ENCODE measurements at regions not wholly inside any gene's neighbourhood (a gene's known extent, or its start where the extent isn't known, plus 50 kb on each side); places are given as distances from the start of the nearest gene placed in this dataset.

DNA sequence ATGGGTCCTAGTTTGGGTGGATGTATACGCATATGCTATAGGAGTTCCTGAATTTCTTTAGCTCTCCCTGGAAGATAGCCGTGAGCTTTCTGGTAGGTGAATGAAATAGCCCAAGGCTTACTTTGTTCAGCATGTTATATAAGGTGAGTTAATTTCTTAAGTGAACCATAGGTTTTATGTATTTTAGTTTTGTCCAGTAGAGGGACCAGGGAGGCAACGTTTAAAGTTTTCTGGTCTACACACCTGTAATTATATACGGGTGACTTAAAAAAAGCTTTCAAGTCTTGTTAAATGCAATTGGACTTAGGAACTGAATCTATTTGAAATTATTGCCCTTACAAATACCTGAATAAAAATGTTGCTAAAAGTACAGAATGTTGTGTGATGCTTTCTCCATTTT lies 402.5 kb upstream of the DDX18 start:
- 53 to 54% methylated on average over 4 of the region's 4 CpGs for WGBS, 2 donors

GRCh38 chr2:117432746-117433145 lies 381.7 kb upstream of the DDX18 start:
- Histone ChIP-seq H3K27me3 (ENCODE audit: control insufficient read depth in 1 of 2, insufficient read depth in 2 of 2, low read length in 1 of 2) (no peaks in the 10 kb centered on the region), H3K36me3 (ENCODE audit: control insufficient read depth in 1 of 2, insufficient read depth in 2 of 2, low read length in 1 of 2) (no peaks in the 10 kb centered on the region), H3K4me1 (ENCODE audit: control insufficient read depth in 1 of 2, insufficient read depth in 2 of 2, low read length in 2 of 2) (no peaks in the 10 kb centered on the region), H3K4me3 (ENCODE audit: low read length in 2 of 2) (no peak overlapping the region), H3K27ac (ENCODE audit: low read depth in 1 of 2, low read length in 2 of 2) (no peak overlapping the region), H3K9me3 (ENCODE audit: control insufficient read depth, low read length) (peaks cover 1% of the 10 kb centered on the region)
- no peak for DNase-seq
- intact Hi-C loops (cut with DNase I): no loop called here
- WGBS, 2 donors: 57 to 63% methylated on average over 4 of the region's 4 CpGs
- no peak for ATAC-seq (ENCODE audit: low FRiP score)

More for the DNA sequence above, 402.5 kb upstream of the DDX18 start:
- ATAC-seq (ENCODE audit: low FRiP score): no peak
- no peak overlapping the region for H3K27ac ChIP-seq (ENCODE audit: low read depth in 1 of 2, low read length in 2 of 2)
- H3K4me3 ChIP-seq (ENCODE audit: low read length in 2 of 2): no peak overlapping the region
- no peaks in the 10 kb centered on the region for H3K36me3 ChIP-seq (ENCODE audit: control insufficient read depth in 1 of 2, insufficient read depth in 2 of 2, low read length in 1 of 2)
- no peak for DNase-seq
- intact Hi-C loops (cut with DNase I): no loop called here
- H3K4me1 ChIP-seq (ENCODE audit: control insufficient read depth in 1 of 2, insufficient read depth in 2 of 2, low read length in 2 of 2): no peaks in the 10 kb centered on the region
- H3K27me3 ChIP-seq (ENCODE audit: control insufficient read depth in 1 of 2, insufficient read depth in 2 of 2, low read length in 1 of 2): no peaks in the 10 kb centered on the region
- no peaks in the 10 kb centered on the region for H3K9me3 ChIP-seq (ENCODE audit: control insufficient read depth, low read length)

- Histone ChIP-seq H3K4me3 (ENCODE audit: low read length in 2 of 2) (no peak overlapping the region), H3K27ac (ENCODE audit: low read depth in 1 of 2, low read length in 2 of 2) (no peak overlapping the region), H3K27me3 (ENCODE audit: control insufficient read depth in 1 of 2, insufficient read depth in 2 of 2, low read length in 1 of 2) (no peaks in the 10 kb centered on the region), H3K36me3 (ENCODE audit: control insufficient read depth in 1 of 2, insufficient read depth in 2 of 2, low read length in 1 of 2) (no peaks in the 10 kb centered on the region), H3K4me1 (ENCODE audit: control insufficient read depth in 1 of 2, insufficient read depth in 2 of 2, low read length in 2 of 2) (no peaks in the 10 kb centered on the region), H3K9me3 (ENCODE audit: control insufficient read depth, low read length) (peaks cover 1% of the 10 kb centered on the region)
- DNase-seq: no peak
- ATAC-seq (ENCODE audit: low FRiP score): no peak
- 42 to 51% methylated on average over 3 of the region's 3 CpGs for WGBS, 2 donors
- intact Hi-C loops (cut with DNase I): no loop called here
These were observed 377.8 kb upstream of the DDX18 start for GRCh38 chr2:117436697-117437096.

DNA sequence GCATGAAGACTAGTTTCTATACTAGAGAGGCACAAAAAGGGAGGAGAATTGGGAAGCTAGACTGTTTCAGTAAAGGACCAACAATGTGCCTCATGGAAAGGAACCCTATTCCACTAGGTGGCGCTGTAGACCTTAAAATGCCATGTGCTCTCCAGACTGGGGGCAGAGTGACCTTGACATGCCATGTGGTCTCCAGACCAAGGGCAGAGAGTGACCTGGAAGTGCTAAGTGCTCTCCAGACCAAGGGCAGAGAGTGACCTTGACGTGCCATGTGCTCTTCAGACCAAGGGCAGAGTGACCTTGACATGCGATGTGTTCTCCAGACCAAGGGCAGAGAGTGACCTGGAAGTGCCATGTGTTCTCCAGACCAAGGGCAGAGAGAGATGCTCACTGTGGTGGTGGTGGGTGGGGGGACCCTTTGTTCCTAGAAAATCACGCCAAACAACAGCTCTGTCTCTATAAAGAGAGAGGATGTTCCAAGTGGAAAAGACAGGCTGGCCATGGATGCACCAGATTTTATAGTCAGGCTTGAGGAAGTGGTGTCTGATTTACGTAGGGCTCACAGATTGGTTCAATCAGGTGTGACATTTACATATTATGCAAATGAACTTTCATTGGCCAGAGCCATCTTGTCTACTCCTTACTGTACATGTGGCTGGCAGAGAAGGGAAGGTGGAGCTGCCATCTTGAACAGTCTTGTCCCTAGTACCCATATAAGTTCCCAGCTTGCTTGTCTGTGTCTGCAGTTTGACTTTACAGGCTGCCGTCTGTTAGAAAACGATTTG lies 344.0 kb upstream of the DDX18 start:
- 64 to 69% methylated on average over 7 of the region's 7 CpGs for WGBS, 2 donors
- Histone ChIP-seq H3K9me3 (ENCODE audit: control insufficient read depth, low read length) (peaks cover 4% of the 10 kb centered on the region), H3K36me3 (ENCODE audit: control insufficient read depth in 1 of 2, insufficient read depth in 2 of 2, low read length in 1 of 2) (no peaks in the 10 kb centered on the region), H3K27ac (ENCODE audit: low read depth in 1 of 2, low read length in 2 of 2) (no peak overlapping the region), H3K27me3 (ENCODE audit: control insufficient read depth in 1 of 2, insufficient read depth in 2 of 2, low read length in 1 of 2) (no peaks in the 10 kb centered on the region), H3K4me1 (ENCODE audit: control insufficient read depth in 1 of 2, insufficient read depth in 2 of 2, low read length in 2 of 2) (no peaks in the 10 kb centered on the region), H3K4me3 (ENCODE audit: low read length in 2 of 2) (no peak overlapping the region)
- ATAC-seq (ENCODE audit: low FRiP score) (no peak), DNase-seq (no peak)
- intact Hi-C loops (cut with DNase I): no loop called here

DNA sequence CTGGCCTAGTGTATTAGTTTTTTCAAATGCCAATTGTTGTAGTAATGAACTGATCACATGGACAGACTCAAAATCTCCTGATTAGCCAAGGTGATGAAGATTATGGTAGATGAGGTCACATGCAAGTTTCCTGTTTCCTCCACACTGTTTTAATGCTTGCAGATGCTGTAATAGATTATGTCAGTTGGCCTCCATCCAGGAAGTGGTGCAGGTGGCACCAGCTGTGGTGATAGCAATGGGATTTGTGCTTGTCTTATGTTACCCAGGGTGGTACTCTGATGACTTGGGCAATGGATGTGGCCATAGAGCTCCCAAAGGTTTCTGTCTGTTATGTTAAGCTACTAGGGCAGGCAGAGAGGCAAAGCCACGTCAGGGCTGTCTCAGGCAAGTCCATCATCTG lies 332.9 kb upstream of the DDX18 start:
- ATAC-seq (ENCODE audit: low FRiP score) (no peak), DNase-seq (no peak)
- H3K4me3 ChIP-seq (ENCODE audit: low read length in 2 of 2): no peak overlapping the region
- H3K9me3 ChIP-seq (ENCODE audit: control insufficient read depth, low read length): peaks cover 4% of the 10 kb centered on the region
- H3K36me3 ChIP-seq (ENCODE audit: control insufficient read depth in 1 of 2, insufficient read depth in 2 of 2, low read length in 1 of 2): no peaks in the 10 kb centered on the region
- H3K27ac ChIP-seq (ENCODE audit: low read depth in 1 of 2, low read length in 2 of 2): no peak overlapping the region
- intact Hi-C loops (cut with DNase I): no loop called here
- no peaks in the 10 kb centered on the region for H3K27me3 ChIP-seq (ENCODE audit: control insufficient read depth in 1 of 2, insufficient read depth in 2 of 2, low read length in 1 of 2)
- no peaks in the 10 kb centered on the region for H3K4me1 ChIP-seq (ENCODE audit: control insufficient read depth in 1 of 2, insufficient read depth in 2 of 2, low read length in 2 of 2)
- WGBS, 2 donors: 33 to 41% methylated on average over 1 of the region's 1 CpG

GRCh38 chr2:117485588-117485987 lies 328.9 kb upstream of the DDX18 start:
- Histone ChIP-seq H3K36me3 (ENCODE audit: control insufficient read depth in 1 of 2, insufficient read depth in 2 of 2, low read length in 1 of 2) (no peaks in the 10 kb centered on the region), H3K27me3 (ENCODE audit: control insufficient read depth in 1 of 2, insufficient read depth in 2 of 2, low read length in 1 of 2) (no peaks in the 10 kb centered on the region), H3K4me1 (ENCODE audit: control insufficient read depth in 1 of 2, insufficient read depth in 2 of 2, low read length in 2 of 2) (no peaks in the 10 kb centered on the region), H3K27ac (ENCODE audit: low read depth in 1 of 2, low read length in 2 of 2) (no peak overlapping the region), H3K9me3 (ENCODE audit: control insufficient read depth, low read length) (peaks cover 4% of the 10 kb centered on the region), H3K4me3 (ENCODE audit: low read length in 2 of 2) (no peak overlapping the region)
- no peak for DNase-seq
- no peak for ATAC-seq (ENCODE audit: low FRiP score)
- WGBS, 2 donors: 56 to 62% methylated on average over 3 of the region's 3 CpGs
- intact Hi-C loops (cut with DNase I): no loop called here

GRCh38 chr2:117486081-117486480 lies 328.4 kb upstream of the DDX18 start:
- DNase-seq: no peak
- intact Hi-C loops (cut with DNase I): no loop called here
- Histone ChIP-seq H3K4me3 (ENCODE audit: low read length in 2 of 2) (no peak overlapping the region), H3K4me1 (ENCODE audit: control insufficient read depth in 1 of 2, insufficient read depth in 2 of 2, low read length in 2 of 2) (no peaks in the 10 kb centered on the region), H3K27me3 (ENCODE audit: control insufficient read depth in 1 of 2, insufficient read depth in 2 of 2, low read length in 1 of 2) (no peaks in the 10 kb centered on the region), H3K36me3 (ENCODE audit: control insufficient read depth in 1 of 2, insufficient read depth in 2 of 2, low read length in 1 of 2) (no peaks in the 10 kb centered on the region), H3K9me3 (ENCODE audit: control insufficient read depth, low read length) (peaks cover 4% of the 10 kb centered on the region), H3K27ac (ENCODE audit: low read depth in 1 of 2, low read length in 2 of 2) (no peak overlapping the region)
- 66 to 68% methylated on average over 2 of the region's 2 CpGs for WGBS, 2 donors
- ATAC-seq (ENCODE audit: low FRiP score): no peak

DNA sequence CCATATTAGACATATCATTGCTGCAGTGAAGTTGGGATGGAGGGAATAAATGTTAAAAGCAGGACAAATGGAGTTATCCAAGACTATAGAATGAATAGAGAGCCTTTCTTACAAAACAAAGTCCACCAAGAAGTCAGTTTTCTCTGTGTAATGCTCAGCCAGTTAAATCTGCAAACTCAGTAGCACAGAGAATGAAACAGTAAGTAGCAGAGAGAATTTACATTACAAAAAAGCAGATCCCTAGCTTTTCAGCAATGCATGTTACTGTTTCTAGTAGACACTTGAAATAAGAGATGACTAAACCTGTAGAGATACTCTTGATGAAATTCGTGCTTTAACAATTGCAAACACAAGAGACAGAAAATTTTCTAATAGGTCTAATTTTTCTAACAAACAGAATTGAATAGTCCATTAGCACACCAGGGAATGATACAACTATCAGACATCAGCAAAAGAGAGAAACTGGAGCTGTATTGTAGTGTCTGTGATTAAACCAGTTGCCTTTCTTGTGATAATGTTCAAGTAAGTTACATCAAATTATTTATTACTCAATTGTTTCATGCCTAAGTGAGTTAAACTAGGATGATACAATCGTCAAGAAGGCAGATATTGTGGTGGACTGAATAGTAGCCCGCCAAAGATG lies 322.2 kb upstream of the DDX18 start:
- no peak for ATAC-seq (ENCODE audit: low FRiP score)
- intact Hi-C loops (cut with DNase I): no loop called here
- Histone ChIP-seq H3K9me3 (ENCODE audit: control insufficient read depth, low read length) (no peaks in the 10 kb centered on the region), H3K4me3 (ENCODE audit: low read length in 2 of 2) (no peak overlapping the region), H3K4me1 (ENCODE audit: control insufficient read depth in 1 of 2, insufficient read depth in 2 of 2, low read length in 2 of 2) (no peaks in the 10 kb centered on the region), H3K27ac (ENCODE audit: low read depth in 1 of 2, low read length in 2 of 2) (no peak overlapping the region), H3K27me3 (ENCODE audit: control insufficient read depth in 1 of 2, insufficient read depth in 2 of 2, low read length in 1 of 2) (no peaks in the 10 kb centered on the region), H3K36me3 (ENCODE audit: control insufficient read depth in 1 of 2, insufficient read depth in 2 of 2, low read length in 1 of 2) (no peaks in the 10 kb centered on the region)
- WGBS, 2 donors: 72 to 84% methylated on average over 3 of the region's 3 CpGs
- no peak for DNase-seq

GRCh38 chr2:117500721-117501120 lies 313.8 kb upstream of the DDX18 start:
- WGBS, 2 donors: 78 to 79% methylated on average over 3 of the region's 3 CpGs
- Histone ChIP-seq H3K4me1 (ENCODE audit: control insufficient read depth in 1 of 2, insufficient read depth in 2 of 2, low read length in 2 of 2) (no peaks in the 10 kb centered on the region), H3K4me3 (ENCODE audit: low read length in 2 of 2) (no peak overlapping the region), H3K9me3 (ENCODE audit: control insufficient read depth, low read length) (no peaks in the 10 kb centered on the region), H3K36me3 (ENCODE audit: control insufficient read depth in 1 of 2, insufficient read depth in 2 of 2, low read length in 1 of 2) (no peaks in the 10 kb centered on the region), H3K27me3 (ENCODE audit: control insufficient read depth in 1 of 2, insufficient read depth in 2 of 2, low read length in 1 of 2) (no peaks in the 10 kb centered on the region), H3K27ac (ENCODE audit: low read depth in 1 of 2, low read length in 2 of 2) (no peak overlapping the region)
- ATAC-seq (ENCODE audit: low FRiP score): no peak
- DNase-seq: no peak
- intact Hi-C loops (cut with DNase I): no loop called here
